MCF 10A (cell line): ENCODE measurements at regions not wholly inside any gene's neighbourhood (a gene's known extent, or its start where the extent isn't known, plus 50 kb on each side); places are given as distances from the start of the nearest gene placed in this dataset.

Experiments
- BruUV-seq: library from RNA; stranded (reverse); fragments of 400-500 nt; replicated peaks from 2 replicates; lab custom pipeline; 2021; lab: Mats Ljungman, UMichigan
- CTCF ChIA-PET: fragments of 300-600 bp; sonication (Branson Sonifier 250); formaldehyde crosslinking; extraction: SDS; loops from one replicate; lab custom pipeline; 2021; ENCODE audit warnings: antibody characterized with exemption, inconsistent platforms; lab: Yijun Ruan, JAX
- POLR2A ChIA-PET: fragments of 300-600, 350-650 bp; sonication (Branson Sonifier 250); formaldehyde crosslinking; extraction: SDS; loops from one replicate; lab custom pipeline; 2020; ENCODE audit warnings: antibody characterized with exemption, inconsistent platforms; lab: Yijun Ruan, JAX
- DNase-seq: peaks from one replicate; pipeline ENCODE4 v3.0.0-alpha.2; 2018; ENCODE audit not compliant: unreplicated experiment
- H3K27ac Mint-ChIP-seq: one replicate; pipeline ENCODE4 v1.8.0; 2022; ENCODE audit warnings: mild to moderate bottlenecking, low read depth, mixed read lengths; ENCODE audit not compliant: unreplicated experiment
- H3K27me3 Mint-ChIP-seq: one replicate; pipeline ENCODE4 v1.8.0; 2022; ENCODE audit warnings: mixed read lengths; ENCODE audit not compliant: insufficient read depth, unreplicated experiment
- H3K36me3 Mint-ChIP-seq: one replicate; pipeline ENCODE4 v1.8.0; 2022; ENCODE audit warnings: mild to moderate bottlenecking, moderate library complexity, mixed read lengths; ENCODE audit not compliant: insufficient read depth, unreplicated experiment
- H3K4me1 Mint-ChIP-seq: one replicate; pipeline ENCODE4 v1.8.0; 2022; ENCODE audit warnings: mixed read lengths; ENCODE audit not compliant: insufficient read depth, unreplicated experiment
- H3K4me3 Mint-ChIP-seq: one replicate; pipeline ENCODE4 v1.8.0; 2022; ENCODE audit warnings: mild to moderate bottlenecking, moderate library complexity, mixed read lengths; ENCODE audit not compliant: unreplicated experiment
- H3K9me3 Mint-ChIP-seq: one replicate; pipeline ENCODE4 v1.8.0; 2022; ENCODE audit warnings: mixed read lengths; ENCODE audit not compliant: unreplicated experiment
- intact Hi-C: fragments of 100-400 bp; cut with micrococcal nuclease; formaldehyde crosslinking; loops from 2 replicates; pipeline ENCODE4 v1.14.1; 2022
- TF ChIP-seq, protein P1 (sequence below): fragments of 200-600 bp; IDR thresholded peaks from one replicate; pipeline ENCODE4 v1.8.0; 2022; ENCODE audit warnings: antibody characterized with exemption, mild to moderate bottlenecking; ENCODE audit not compliant: unreplicated experiment

DNA sequence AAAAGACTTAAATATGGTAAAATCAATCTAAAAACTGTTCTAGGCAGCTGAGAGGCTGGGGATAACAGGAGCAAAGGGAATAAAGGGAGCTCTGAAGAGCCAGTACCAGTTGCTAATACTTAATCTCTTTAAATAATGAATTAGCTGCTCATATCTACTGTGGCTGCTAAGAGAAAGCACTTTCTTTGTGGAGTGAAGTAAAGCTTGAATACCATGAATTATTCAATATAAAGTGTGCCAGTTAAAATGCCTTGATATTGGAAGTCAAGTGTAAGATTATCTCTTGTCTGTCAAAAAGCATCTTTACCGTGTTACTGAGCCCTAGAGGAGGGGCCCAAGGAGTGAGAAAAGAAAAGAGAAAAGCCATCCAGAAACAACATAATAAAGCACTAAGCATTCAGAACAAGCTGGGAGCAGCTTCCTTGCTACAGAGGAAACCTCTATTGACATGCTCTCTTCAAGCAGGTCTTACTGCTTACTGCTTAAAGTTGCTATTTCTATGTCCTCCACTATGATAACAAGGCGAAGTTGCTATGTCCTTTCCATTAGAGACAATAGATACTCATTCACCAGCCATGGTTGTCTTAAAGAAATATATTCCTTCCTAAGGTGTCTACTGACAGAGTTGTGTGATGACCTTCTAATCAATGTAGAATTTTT is 297.4 kb downstream of the CETN3 start:
- Mint-ChIP-seq H3K36me3 (no peaks in the 10 kb centered on the region), H3K4me3 (no peak overlapping the region), H3K27me3 (no peaks in the 10 kb centered on the region), H3K4me1 (no peaks in the 10 kb centered on the region), H3K27ac (no peak overlapping the region), H3K9me3 (no peaks in the 10 kb centered on the region)
- intact Hi-C loops: no loop called here
- POLR2A ChIA-PET: no interaction called here
- DNase-seq: no peak
- CTCF ChIA-PET: interaction anchor here (0.5 kb wide), 1 partner anchor 143 kb away, joined by 3 read pairs; no protein-coding TSS in a partner anchor
- TF ChIP-seq, protein P1, sequence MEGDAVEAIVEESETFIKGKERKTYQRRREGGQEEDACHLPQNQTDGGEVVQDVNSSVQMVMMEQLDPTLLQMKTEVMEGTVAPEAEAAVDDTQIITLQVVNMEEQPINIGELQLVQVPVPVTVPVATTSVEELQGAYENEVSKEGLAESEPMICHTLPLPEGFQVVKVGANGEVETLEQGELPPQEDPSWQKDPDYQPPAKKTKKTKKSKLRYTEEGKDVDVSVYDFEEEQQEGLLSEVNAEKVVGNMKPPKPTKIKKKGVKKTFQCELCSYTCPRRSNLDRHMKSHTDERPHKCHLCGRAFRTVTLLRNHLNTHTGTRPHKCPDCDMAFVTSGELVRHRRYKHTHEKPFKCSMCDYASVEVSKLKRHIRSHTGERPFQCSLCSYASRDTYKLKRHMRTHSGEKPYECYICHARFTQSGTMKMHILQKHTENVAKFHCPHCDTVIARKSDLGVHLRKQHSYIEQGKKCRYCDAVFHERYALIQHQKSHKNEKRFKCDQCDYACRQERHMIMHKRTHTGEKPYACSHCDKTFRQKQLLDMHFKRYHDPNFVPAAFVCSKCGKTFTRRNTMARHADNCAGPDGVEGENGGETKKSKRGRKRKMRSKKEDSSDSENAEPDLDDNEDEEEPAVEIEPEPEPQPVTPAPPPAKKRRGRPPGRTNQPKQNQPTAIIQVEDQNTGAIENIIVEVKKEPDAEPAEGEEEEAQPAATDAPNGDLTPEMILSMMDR: no peak
- BruUV-seq: no TSS peak

DNA sequence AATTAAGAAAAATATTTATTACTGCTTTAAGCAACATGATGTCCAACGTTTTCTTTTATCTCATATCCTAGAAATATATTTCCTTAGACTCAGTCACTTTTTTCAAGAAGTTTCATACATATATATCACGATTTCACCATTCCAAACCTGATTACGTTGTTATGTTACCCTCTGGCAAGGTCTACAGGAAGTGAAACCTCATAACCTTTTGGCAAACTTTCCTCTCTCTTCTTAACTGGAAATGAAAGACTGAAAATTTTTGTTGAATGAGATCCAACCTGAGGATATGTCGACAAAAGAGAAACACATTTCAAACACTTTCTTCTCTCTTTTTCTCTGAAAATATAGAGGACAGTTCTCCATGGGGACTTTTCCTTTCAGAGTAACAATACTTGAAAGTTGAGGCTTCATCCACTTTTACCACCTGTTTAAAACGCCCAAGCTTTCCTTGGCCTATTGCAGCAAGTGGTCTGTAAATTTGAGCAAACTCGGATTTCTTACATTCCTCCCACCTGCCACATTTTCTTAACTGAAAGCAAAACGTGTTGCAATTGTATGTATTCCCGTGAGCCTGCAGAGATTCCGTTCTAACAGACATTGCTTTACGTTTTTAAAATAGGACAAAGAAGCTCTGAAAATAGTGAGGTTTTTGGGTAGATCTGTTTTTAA is 298.1 kb downstream of the CETN3 start:
- Mint-ChIP-seq H3K27ac (peak overlapping the region; percentile 71), H3K4me3 (no peak overlapping the region)

DNA sequence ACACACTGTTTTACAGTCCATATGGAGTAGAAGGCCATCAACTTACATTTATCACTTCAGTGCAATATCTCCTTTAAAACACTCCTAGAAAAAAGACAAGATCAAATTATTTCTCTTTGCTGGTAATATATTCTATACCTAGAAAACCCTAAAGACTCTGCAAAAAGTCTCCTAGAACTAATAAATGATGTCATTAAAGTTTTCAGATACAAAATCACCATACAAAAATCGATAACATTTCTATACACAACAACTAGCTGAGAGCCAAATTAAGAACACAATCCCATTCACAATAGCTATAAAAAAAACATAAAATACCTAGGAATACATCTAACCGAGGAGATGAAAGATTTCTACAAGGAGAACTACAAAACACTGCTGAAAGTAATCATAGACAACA is 300.3 kb downstream of the CETN3 start:
- no TSS peak for BruUV-seq
- intact Hi-C loops: no loop called here
- POLR2A ChIA-PET: interaction anchor here (1.0 kb wide), 1 partner anchor 301 kb away, joined by 3 read pairs; no protein-coding TSS in a partner anchor

More for the DNA sequence above, 298.1 kb downstream of the CETN3 start:
- TF ChIP-seq, protein P1: no peak
- Mint-ChIP-seq H3K36me3 (no peaks in the 10 kb centered on the region), H3K27me3 (no peaks in the 10 kb centered on the region), H3K9me3 (no peaks in the 10 kb centered on the region), H3K4me1 (no peaks in the 10 kb centered on the region)
- intact Hi-C loops: no loop called here
- ChIA-PET CTCF (interaction anchor here (0.5 to 0.7 kb wide), 2 partner anchors 13 to 142 kb away, joined by 3 read pairs; no protein-coding TSS in a partner anchor), POLR2A (no interaction called here)
- DNase-seq: peak; percentile 55
- no TSS peak for BruUV-seq

DNA sequence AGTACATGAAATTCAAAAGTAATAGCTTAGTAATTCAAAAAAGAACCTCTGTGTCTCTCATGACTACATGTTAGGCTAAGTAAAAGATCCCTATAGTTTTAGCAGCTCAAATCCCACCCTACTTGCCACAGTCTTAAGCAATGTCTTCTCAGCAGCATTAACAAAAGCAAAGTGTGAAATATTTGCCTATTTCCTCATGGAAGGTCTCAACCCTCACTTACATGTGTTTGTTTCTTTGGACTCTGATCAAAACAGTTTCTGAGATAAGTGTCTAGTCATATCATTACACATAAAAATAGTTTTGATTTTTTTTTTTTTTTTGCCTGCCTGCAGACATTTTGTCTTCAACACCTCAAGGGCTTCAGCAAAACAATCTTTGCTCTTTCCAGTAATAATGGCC is 310.5 kb downstream of the CETN3 start:
- H3K27me3 Mint-ChIP-seq: no peaks in the 10 kb centered on the region
- no peak overlapping the region for H3K27ac Mint-ChIP-seq
- ChIA-PET POLR2A (no interaction called here), CTCF (interaction anchor here (0.6 to 0.9 kb wide), 2 partner anchors 10 to 642 kb away, joined by 4 read pairs; no protein-coding TSS in a partner anchor)
- no peak for DNase-seq
- no peaks in the 10 kb centered on the region for H3K36me3 Mint-ChIP-seq
- BruUV-seq: no TSS peak
- TF ChIP-seq, protein P1: no peak
- peaks cover 23% of the 10 kb centered on the region for H3K4me1 Mint-ChIP-seq
- no peak overlapping the region for H3K4me3 Mint-ChIP-seq
- intact Hi-C loops: no loop called here
- H3K9me3 Mint-ChIP-seq: no peaks in the 10 kb centered on the region

More for the DNA sequence above, 300.3 kb downstream of the CETN3 start:
- Mint-ChIP-seq H3K27ac (no peak overlapping the region), H3K27me3 (no peaks in the 10 kb centered on the region), H3K36me3 (no peaks in the 10 kb centered on the region), H3K9me3 (peaks cover 12% of the 10 kb centered on the region), H3K4me1 (no peaks in the 10 kb centered on the region), H3K4me3 (no peak overlapping the region)
- TF ChIP-seq, protein P1: no peak
- CTCF ChIA-PET: interaction anchor here (1.3 kb wide), 1 partner anchor 11 kb away, joined by 4 read pairs; no protein-coding TSS in a partner anchor
- no peak for DNase-seq
